Activated gamma-delta T cell (primary cell): ENCODE measurements at regions not wholly inside any gene's neighbourhood (a gene's known extent, or its start where the extent isn't known, plus 50 kb on each side); places are given as distances from the start of the nearest gene placed in this dataset.

Source experiments
- DNase-seq: peaks from one replicate; lab custom pipeline; 2025; lab: John Stamatoyannopoulos, UW

GRCh38 chr11:123303924-123304323 lies 108.9 kb upstream of the CLMP start:
- no peak for DNase-seq

- DNase-seq, result no peak
Measured at GRCh38 chr11:123302751-123303195, 107.7 kb upstream of the CLMP start.

DNA sequence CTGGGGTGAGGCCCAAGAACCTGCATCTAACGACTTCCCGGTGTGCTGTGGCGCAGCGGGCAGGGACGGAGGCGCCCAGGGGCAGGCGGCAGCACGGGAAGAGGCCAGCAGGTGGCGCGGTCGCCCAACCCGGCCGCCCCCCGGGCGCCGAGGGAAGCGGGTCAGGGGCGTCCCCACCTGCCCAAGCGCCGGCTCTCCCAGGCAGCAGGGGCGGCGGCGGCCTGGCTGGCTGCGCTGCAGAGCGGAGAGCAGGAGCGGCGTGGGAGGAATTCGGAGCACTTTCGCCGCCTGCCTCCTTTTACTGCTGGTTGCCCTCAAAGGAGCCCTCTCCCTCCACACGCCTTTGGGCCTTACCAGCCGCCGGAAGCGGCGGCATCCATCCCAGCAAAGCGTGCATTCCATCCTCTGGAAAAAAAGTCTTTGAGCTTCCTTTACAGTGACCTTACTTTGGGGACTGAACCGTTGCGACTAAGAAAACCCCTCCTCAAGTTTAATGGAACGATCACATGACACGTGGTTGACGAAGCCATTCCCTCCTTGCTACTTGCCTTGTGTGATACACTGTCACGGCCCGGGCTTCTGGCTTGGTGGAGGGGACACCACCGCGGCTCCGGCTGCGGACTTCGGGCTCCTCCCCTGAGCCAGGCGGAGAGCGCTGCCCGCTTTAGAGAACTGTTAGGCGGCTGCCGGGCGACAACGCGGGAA lies 106.8 kb upstream of the CLMP start:
- DNase-seq, result peak; percentile 48

GRCh38 chr11:123301013-123301591 lies 106.1 kb upstream of the CLMP start:
- no peak for DNase-seq

DNA sequence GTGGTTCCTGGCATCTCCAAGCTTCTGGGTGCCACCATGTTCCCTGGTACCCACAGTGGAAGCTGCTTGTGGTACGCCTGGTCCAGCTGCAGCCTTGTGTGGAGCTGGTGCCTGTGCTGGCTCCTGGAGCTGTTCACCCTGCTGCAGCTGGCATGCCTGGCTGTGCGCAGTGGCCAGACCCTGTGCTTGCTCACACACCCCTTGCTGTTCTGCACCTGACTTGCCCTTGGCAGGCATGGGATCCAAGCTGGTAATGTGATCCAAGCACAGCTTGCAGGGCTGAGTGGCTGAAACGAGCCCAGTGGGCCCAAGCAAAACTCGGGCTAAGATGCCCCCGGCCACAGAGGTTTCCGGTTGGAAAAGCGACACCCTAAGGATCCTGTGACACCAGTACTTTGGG lies 104.7 kb upstream of the CLMP start:
- DNase-seq, result no peak

GRCh38 chr11:123298488-123299447 lies 103.7 kb upstream of the CLMP start:
- no peak for DNase-seq

GRCh38 chr11:123292647-123293046 lies 97.6 kb upstream of the CLMP start:
- DNase-seq, result no peak

GRCh38 chr11:123291201-123291869 lies 96.3 kb upstream of the CLMP start:
- no peak for DNase-seq

DNA sequence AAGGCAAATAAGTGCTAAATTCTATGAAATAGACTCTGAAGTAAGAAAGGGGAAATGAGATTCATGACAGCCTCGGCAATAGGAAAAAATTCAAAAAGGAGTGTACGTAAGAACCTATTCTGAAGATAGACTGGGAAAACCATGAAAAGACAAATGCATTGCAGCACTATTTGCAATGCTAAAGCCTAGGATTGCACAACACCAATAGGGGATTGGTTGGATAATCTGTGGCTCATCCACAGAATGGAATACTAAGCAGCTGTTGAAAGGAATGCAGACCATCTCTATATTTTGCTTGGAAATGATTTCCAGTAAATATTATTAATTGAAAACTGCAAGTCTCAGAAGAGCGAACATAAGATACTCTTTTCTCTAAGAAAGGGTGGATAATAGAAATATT lies 91.7 kb upstream of the CLMP start:
- no peak for DNase-seq

DNA sequence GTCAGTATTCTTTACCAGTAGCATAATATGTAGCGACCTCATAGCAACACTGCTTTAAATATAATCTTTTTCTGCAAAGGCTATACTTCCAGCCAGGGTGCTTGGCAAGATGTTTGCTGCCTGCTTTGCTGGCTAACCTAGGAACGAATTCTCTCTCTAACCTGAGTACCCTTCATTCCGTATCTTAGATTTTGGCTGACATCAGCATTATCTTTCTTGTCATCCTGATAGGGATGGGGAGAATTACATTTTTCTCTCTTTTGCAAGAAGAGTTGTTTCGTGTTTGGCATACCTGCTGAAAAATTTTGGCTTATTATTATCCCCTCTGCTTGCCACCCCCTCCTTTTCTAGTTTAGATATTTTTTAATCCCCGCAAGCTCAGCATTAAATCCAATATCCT lies 91.2 kb upstream of the CLMP start:
- no peak for DNase-seq

DNA sequence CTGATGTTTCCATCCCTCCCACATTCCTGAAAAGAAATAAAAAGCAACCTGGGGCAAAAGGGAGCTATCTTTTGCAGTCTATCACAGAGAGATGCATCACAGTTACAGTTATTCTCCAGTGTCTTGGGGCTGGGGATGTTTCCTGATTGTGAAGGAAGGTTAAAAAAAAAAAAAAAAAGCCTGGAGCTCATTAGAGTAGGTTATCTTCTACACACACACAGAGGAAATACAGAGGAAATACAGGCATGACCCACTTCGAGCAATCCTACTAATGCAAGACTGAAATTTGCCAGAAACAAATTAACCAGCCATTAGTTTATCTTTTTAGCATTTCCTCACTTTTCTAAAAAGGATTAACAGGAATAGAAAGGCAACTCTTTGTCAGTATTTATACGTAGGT lies 89.4 kb upstream of the CLMP start:
- no peak for DNase-seq

DNA sequence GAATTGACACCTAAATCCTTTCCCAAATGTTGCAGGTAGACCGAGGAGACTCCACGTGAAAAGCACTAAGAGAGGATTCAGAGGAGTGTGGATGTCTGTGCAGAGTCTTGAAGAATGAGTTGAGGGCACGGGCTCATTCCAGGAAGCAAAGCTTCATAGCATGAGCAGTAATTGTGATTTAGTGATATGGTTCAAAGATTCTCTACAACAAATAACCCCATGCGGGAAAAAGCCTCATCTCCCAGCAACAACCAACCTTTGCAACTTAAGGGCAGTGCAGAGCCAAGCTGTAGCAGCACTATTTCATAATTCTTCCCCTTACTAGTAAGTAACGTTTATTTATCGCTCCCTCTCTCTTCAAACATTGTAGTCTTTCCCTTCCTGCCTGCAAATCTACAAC lies 87.5 kb upstream of the CLMP start:
- no peak for DNase-seq

DNA sequence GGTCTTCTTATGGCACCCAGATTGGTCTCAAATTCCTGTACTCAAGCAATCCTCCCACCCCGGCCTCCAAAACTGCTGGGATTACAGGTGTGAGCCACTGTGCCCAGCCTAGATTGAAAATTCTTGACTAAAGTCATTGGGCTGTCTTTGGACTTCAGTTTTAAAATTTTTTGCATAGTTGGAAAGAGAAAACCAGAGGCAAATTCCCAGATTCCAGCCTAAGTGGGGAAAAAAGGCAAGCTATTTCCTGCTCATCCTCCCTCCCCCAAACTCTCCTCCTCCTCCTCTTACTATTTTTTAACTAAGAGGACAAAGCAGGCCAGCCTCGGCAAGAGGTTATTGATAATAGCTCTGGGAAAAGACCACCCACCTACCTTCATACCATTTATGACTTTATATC lies 78.6 kb upstream of the CLMP start:
- DNase-seq, result no peak

DNA sequence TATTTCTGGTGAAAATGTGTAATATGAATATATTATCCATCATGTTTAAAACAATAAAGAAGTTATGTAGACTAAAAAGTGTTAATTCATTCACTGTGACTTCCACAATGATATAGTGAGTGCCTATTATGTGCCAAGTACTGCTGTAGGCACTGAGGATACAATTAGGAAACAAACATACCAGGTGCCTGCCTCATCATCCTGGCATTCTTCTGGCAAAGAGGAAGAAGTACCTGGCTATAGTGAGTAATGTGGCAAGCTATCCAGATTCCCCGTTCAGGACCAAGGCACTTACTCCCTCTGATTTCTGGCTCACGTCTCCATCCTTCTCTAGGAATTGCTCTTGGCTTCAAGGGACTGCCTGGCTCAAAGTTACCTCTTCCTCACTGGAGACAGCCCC lies 77.5 kb upstream of the CLMP start:
- DNase-seq, result no peak

- DNase-seq, result no peak
Measured at GRCh38 chr11:123268156-123268555, 73.1 kb upstream of the CLMP start.

DNA sequence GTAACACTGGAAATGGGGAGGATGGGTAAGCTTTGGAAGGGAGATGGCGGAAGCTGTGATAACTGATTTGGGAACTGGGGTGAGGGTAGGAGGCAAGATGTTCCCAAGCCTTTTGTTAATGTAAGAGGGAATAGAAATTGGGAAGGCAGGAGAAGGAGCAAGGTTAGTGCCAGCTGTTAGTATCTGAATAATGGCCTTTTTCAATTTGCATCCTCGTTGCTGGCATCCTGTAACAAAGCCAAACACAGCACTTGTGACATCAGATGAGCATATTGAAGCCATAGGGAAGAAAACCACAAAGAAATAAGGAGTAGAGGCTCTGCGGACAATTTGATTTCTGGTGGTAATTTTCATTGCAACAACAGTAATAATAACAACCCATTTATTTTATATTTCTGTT lies 70.9 kb upstream of the CLMP start:
- no peak for DNase-seq

GRCh38 chr11:123264431-123264780 lies 69.4 kb upstream of the CLMP start:
- no peak for DNase-seq

- DNase-seq, result peak; percentile 10
Measured at GRCh38 chr11:123261345-123262106, 66.5 kb upstream of the CLMP start.

GRCh38 chr11:123260511-123261211 lies 65.6 kb upstream of the CLMP start:
- DNase-seq, result no peak

- no peak for DNase-seq
Measured at GRCh38 chr11:123258877-123259276, 63.8 kb upstream of the CLMP start.

DNA sequence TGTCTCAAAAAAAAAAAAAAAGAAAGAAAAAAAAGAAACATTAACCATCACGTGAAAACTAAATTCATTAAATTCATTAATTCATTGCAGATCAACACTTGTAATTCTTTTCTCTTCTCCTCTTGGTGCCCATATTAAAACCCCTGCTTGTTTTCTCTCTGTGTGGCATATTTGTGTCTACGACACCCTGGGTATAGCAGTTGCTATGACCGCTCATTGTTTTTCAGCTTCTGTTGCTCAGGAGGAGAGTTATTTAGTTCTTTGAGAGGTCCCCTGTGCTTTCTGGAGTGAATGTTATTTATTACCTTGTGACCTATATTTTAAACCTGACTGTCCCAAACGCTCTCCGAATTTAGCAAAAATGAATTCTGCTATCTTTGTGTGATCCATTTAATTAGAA lies 62.3 kb upstream of the CLMP start:
- DNase-seq, result no peak
